ENCODE measurements at regions not wholly inside any gene's neighbourhood (a gene's known extent, or its start where the extent isn't known, plus 50 kb on each side); places are given as distances from the start of the nearest gene placed in this dataset.
A peak's percentile ranks its signal among the peaks of the same experiment; 100 is the strongest.

DNA sequence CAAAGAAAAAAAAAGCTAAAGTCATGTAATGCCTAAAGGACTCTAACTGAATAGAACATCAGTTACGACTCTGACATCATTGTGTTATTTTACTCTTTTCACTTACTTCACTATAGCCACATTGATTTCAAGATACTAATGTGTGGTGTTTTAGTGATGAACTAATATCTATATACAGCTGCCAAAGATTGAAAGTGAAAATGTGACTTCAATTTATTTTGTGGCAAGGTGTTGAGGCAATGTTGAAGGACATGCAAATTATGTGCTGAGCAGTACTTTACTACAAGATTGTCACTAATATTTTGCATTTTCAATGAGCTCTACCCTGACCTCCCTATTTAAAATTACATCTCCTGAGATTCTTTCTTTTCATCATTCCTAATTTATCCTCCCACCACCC, 1911.9 kb upstream of the PCDH20 start:
- Histone ChIP-seq H3K9ac (ENCODE audit: insufficient read length) (no peak overlapping the region), H3K4me3 (no peak overlapping the region), H3K36me3 (ENCODE audit: insufficient read depth, low read length) (no peaks in the 10 kb centered on the region), H3K27ac (no peak overlapping the region), H3K9me3 (ENCODE audit: low read depth, low read length) (no peaks in the 10 kb centered on the region)
- DNase-seq (ENCODE audit: low read depth, low spot score): no peak
- TF ChIP-seq EZH2 (IDR thresholded peaks at IDR 0.05) (no peak), FOXP2 (optimal IDR thresholded peaks at IDR 0.05; ENCODE audit: control extremely low read depth, extremely low read length, insufficient read depth) (no peak), POLR2AphosphoS5 (IDR thresholded peaks at IDR 0.05; ENCODE audit: borderline replicate concordance, low read depth, low read length) (no peak)

DNA sequence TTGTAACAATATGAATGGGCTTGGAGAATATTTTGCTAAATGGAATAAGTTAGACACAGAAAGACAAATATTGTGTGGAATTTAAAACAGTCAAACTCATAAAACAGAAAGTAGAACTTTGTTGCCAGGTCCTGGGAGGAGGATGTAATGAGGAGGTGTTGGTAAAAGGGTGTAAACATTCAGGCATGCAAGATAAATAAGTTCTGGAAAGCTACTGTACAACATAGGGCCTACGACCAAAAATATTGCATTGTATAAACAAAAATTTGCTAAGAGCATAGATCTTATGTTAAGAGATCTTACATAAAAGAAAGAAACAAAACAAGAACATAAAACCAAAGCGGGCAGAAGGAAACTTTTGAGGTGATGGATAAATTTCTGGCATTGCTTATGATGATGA, 1907.8 kb upstream of the PCDH20 start:
- no peaks in the 10 kb centered on the region for H3K36me3 ChIP-seq (ENCODE audit: insufficient read depth, low read length)
- TF ChIP-seq POLR2AphosphoS5 (IDR thresholded peaks at IDR 0.05; ENCODE audit: borderline replicate concordance, low read depth, low read length) (no peak), FOXP2 (optimal IDR thresholded peaks at IDR 0.05; ENCODE audit: control extremely low read depth, extremely low read length, insufficient read depth) (no peak), EZH2 (IDR thresholded peaks at IDR 0.05) (no peak)

GRCh38 chr13:63311587-63311986, 1895.9 kb upstream of the PCDH20 start:
- TF ChIP-seq POLR2AphosphoS5 (IDR thresholded peaks at IDR 0.05; ENCODE audit: borderline replicate concordance, low read depth, low read length) (no peak), EZH2 (IDR thresholded peaks at IDR 0.05) (no peak), FOXP2 (optimal IDR thresholded peaks at IDR 0.05; ENCODE audit: control extremely low read depth, extremely low read length, insufficient read depth) (no peak)
- Histone ChIP-seq H3K36me3 (ENCODE audit: insufficient read depth, low read length) (no peaks in the 10 kb centered on the region), H3K9me3 (ENCODE audit: low read depth, low read length) (no peaks in the 10 kb centered on the region), H3K4me3 (no peak overlapping the region), H3K9ac (ENCODE audit: insufficient read length) (no peak overlapping the region), H3K27ac (no peak overlapping the region)
- no peak for DNase-seq (ENCODE audit: low read depth, low spot score)

More for the DNA sequence above, 1907.8 kb upstream of the PCDH20 start:
- H3K4me3 ChIP-seq: no peak overlapping the region
- no peaks in the 10 kb centered on the region for H3K9me3 ChIP-seq (ENCODE audit: low read depth, low read length)
- no peak for DNase-seq (ENCODE audit: low read depth, low spot score)
- H3K9ac ChIP-seq (ENCODE audit: insufficient read length): no peak overlapping the region
- no peak overlapping the region for H3K27ac ChIP-seq

- peak; percentile 85 for DNase-seq (ENCODE audit: low read depth, low spot score)
- 0 out of 2 replicates have a peak overlapping the region, but pooled peaks have one; percentile 50 for H3K27ac ChIP-seq
- H3K9ac ChIP-seq (ENCODE audit: insufficient read length): no peak overlapping the region
- no peaks in the 10 kb centered on the region for H3K9me3 ChIP-seq (ENCODE audit: low read depth, low read length)
- H3K4me3 ChIP-seq: peak overlapping the region; percentile 14
- no peaks in the 10 kb centered on the region for H3K36me3 ChIP-seq (ENCODE audit: insufficient read depth, low read length)
- TF ChIP-seq EZH2 (IDR thresholded peaks at IDR 0.05): no peak
- peak; percentile 65; the same call in 1 of the 2 replicates for TF ChIP-seq POLR2AphosphoS5 (IDR thresholded peaks at IDR 0.05; ENCODE audit: borderline replicate concordance, low read depth, low read length)
Measured at GRCh38 chr13:63308549-63309165, 1893.0 kb upstream of the PCDH20 start.

DNA sequence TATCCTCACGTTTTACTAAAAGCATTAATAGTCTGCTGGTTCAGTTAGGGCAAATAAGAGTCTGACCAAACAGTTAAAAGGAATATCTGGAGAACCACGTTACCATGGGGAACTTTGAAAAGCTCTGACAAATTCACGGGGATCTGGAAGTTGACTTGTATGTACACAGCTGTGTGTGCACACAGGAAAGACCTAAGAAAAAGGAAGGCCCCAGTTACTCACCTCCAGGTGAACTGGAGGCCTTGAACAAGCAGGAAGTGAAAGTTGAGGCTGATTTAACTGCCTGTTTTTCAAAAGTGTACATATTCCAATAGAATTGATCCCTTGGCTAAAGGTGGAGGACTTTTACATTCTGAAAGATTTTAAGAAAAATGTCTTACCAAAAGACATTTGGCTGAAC, 1891.6 kb upstream of the PCDH20 start:
- no peaks in the 10 kb centered on the region for H3K9me3 ChIP-seq (ENCODE audit: low read depth, low read length)
- no peak for TF ChIP-seq POLR2AphosphoS5 (IDR thresholded peaks at IDR 0.05; ENCODE audit: borderline replicate concordance, low read depth, low read length)
- TF ChIP-seq FOXP2 (optimal IDR thresholded peaks at IDR 0.05; ENCODE audit: control extremely low read depth, extremely low read length, insufficient read depth): no peak
- TF ChIP-seq EZH2 (IDR thresholded peaks at IDR 0.05): no peak
- DNase-seq (ENCODE audit: low read depth, low spot score): no peak
- no peak overlapping the region for H3K27ac ChIP-seq
- no peak overlapping the region for H3K4me3 ChIP-seq
- no peak overlapping the region for H3K9ac ChIP-seq (ENCODE audit: insufficient read length)
- H3K36me3 ChIP-seq (ENCODE audit: insufficient read depth, low read length): no peaks in the 10 kb centered on the region

GRCh38 chr13:63305641-63306133, 1890.0 kb upstream of the PCDH20 start:
- H3K4me3 ChIP-seq: no peak overlapping the region
- TF ChIP-seq POLR2AphosphoS5 (IDR thresholded peaks at IDR 0.05; ENCODE audit: borderline replicate concordance, low read depth, low read length): no peak
- TF ChIP-seq EZH2 (IDR thresholded peaks at IDR 0.05): no peak
- TF ChIP-seq FOXP2 (optimal IDR thresholded peaks at IDR 0.05; ENCODE audit: control extremely low read depth, extremely low read length, insufficient read depth): no peak

DNA sequence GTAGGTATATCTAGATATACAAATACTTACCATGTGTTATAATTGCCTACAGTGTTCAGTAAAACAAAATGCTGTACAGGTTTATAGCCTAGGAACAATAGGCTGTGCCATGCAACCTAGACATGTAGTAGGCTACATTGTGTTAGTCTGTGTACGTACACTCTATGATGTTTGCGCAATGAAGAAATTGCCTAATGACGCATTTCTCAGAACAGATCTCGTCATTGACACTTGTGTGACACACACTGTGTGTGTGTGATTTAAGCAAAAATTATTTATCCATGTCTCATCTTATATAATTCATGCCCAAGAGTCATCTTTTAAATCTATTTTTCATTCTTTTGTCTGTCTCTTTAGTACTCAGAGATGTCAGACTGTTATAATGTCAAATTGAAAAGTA, 1888.8 kb upstream of the PCDH20 start:
- Histone ChIP-seq H3K27ac (no peak overlapping the region), H3K4me3 (no peak overlapping the region), H3K9me3 (ENCODE audit: low read depth, low read length) (no peaks in the 10 kb centered on the region), H3K36me3 (ENCODE audit: insufficient read depth, low read length) (no peaks in the 10 kb centered on the region), H3K9ac (ENCODE audit: insufficient read length) (no peak overlapping the region)
- no peak for DNase-seq (ENCODE audit: low read depth, low spot score)
- TF ChIP-seq FOXP2 (optimal IDR thresholded peaks at IDR 0.05; ENCODE audit: control extremely low read depth, extremely low read length, insufficient read depth): no peak
- TF ChIP-seq EZH2 (IDR thresholded peaks at IDR 0.05): no peak
- no peak for TF ChIP-seq POLR2AphosphoS5 (IDR thresholded peaks at IDR 0.05; ENCODE audit: borderline replicate concordance, low read depth, low read length)

More at GRCh38 chr13:63305641-63306133, 1890.0 kb upstream of the PCDH20 start:
- no peaks in the 10 kb centered on the region for H3K9me3 ChIP-seq (ENCODE audit: low read depth, low read length)
- H3K27ac ChIP-seq: no peak overlapping the region
- no peaks in the 10 kb centered on the region for H3K36me3 ChIP-seq (ENCODE audit: insufficient read depth, low read length)
- no peak overlapping the region for H3K9ac ChIP-seq (ENCODE audit: insufficient read length)
- DNase-seq (ENCODE audit: low read depth, low spot score): no peak

DNA sequence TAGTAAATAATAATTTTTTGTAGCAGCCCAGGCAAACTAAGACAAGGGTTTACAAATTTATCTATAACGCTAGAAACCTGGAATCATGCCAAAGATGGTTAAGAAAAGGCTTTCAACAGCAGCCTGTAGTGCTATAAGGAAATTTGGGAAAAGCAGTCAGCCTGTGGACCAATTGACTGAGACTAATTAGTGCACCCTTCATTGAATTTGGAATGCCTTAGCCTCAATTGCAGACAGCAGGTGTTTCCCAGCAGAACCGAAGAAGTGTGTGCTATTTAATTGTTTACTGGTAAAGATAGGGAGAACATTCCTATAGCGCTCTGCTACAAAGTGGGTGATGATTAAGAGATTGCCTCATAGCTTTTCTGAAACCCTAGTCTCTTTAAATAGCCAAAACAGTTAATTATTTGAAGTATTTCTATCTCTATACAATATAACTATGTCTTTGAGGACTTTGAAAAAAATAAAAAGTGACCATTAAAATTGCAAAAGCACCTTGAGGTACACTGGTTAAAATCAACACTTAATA, 1884.3 kb upstream of the PCDH20 start:
- no peak for TF ChIP-seq EZH2 (IDR thresholded peaks at IDR 0.05)
- TF ChIP-seq FOXP2 (optimal IDR thresholded peaks at IDR 0.05; ENCODE audit: control extremely low read depth, extremely low read length, insufficient read depth): no peak
- no peak for TF ChIP-seq POLR2AphosphoS5 (IDR thresholded peaks at IDR 0.05; ENCODE audit: borderline replicate concordance, low read depth, low read length)
- Histone ChIP-seq H3K27ac (no peak overlapping the region), H3K9ac (ENCODE audit: insufficient read length) (no peak overlapping the region), H3K9me3 (ENCODE audit: low read depth, low read length) (no peaks in the 10 kb centered on the region), H3K4me3 (no peak overlapping the region), H3K36me3 (ENCODE audit: insufficient read depth, low read length) (no peaks in the 10 kb centered on the region)
- no peak for DNase-seq (ENCODE audit: low read depth, low spot score)
